ENCODE measurements at regions not wholly inside any gene's neighbourhood (a gene's known extent, or its start where the extent isn't known, plus 50 kb on each side); places are given as distances from the start of the nearest gene placed in this dataset.

- TF ChIP-seq CTCF (IDR thresholded peaks at IDR 0.05; ENCODE audit: control extremely low read depth in 1 of 3, insufficient read depth in 1 of 3, low read depth in 1 of 3, low read length in 3 of 3) (no peak), POLR2A (IDR thresholded peaks at IDR 0.05; ENCODE audit: control extremely low read depth in 1 of 2, low read depth in 2 of 2, low read length in 2 of 2) (no peak), GABPA (IDR thresholded peaks at IDR 0.05; ENCODE audit: borderline replicate concordance, insufficient read depth, low read length) (no peak), ASH2L (IDR thresholded peaks at IDR 0.05; ENCODE audit: low read length) (no peak), POLR2AphosphoS5 (IDR thresholded peaks at IDR 0.05; ENCODE audit: low read depth, low read length) (no peak), ZNF274 (IDR thresholded peaks at IDR 0.05; ENCODE audit: borderline replicate concordance, extremely low read depth, low read length) (no peak), MAFK (IDR thresholded peaks at IDR 0.05; ENCODE audit: low read depth, low read length) (no peak), SP2 (IDR thresholded peaks at IDR 0.05; ENCODE audit: low read length) (no peak), HDAC2 (IDR thresholded peaks at IDR 0.05; ENCODE audit: borderline replicate concordance in 1 of 2, low read depth in 2 of 2, low read length in 2 of 2) (no peak), KDM5A (IDR thresholded peaks at IDR 0.05; ENCODE audit: low read length) (no peak), TEAD4 (IDR thresholded peaks at IDR 0.05; ENCODE audit: low read depth, low read length) (no peak)
These were observed 1554.7 kb upstream of the TENM4 start for GRCh38 chr11:80995523-80995922.

Data from H1 (cell line).